ENCODE measurements at regions not wholly inside any gene's neighbourhood (a gene's known extent, or its start where the extent isn't known, plus 50 kb on each side); places are given as distances from the start of the nearest gene placed in this dataset.

DNA sequence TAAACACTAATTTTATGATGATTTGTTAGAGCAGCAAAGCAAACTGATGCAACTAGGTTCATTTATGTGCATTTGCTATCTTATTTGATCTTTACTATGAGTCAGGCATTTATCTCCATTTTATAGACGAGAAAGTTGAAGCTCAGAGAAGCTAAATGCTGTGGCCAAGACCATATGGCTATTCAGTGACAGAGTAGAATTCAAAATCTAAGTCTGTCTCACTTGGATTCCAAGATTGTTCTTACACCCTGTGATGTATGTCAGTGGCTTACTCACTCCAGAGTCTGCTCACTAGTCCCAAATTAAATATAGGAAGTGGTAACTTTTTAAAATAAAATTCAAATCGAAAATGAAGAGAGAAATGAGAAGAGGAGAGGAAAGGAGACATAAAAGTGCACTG, 114.0 kb upstream of the DDX18 start:
- TF ChIP-seq CHD1 (IDR thresholded peaks at IDR 0.05; ENCODE audit: low read depth, low read length), result no peak
- no peak for TF ChIP-seq HDAC2 (IDR thresholded peaks at IDR 0.05; ENCODE audit: borderline replicate concordance in 1 of 2, low read depth in 2 of 2, low read length in 2 of 2)
- no peak for TF ChIP-seq KDM1A (IDR thresholded peaks at IDR 0.05; ENCODE audit: borderline replicate concordance, low read length)
- no peak for TF ChIP-seq SIX5 (IDR thresholded peaks at IDR 0.05; ENCODE audit: low read depth, low read length)
- no peak for TF ChIP-seq SP4 (IDR thresholded peaks at IDR 0.05; ENCODE audit: low read length)
- no peak for TF ChIP-seq POLR2A (IDR thresholded peaks at IDR 0.05; ENCODE audit: control extremely low read depth in 1 of 2, low read depth in 2 of 2, low read length in 2 of 2)
- TF ChIP-seq, protein P1, sequence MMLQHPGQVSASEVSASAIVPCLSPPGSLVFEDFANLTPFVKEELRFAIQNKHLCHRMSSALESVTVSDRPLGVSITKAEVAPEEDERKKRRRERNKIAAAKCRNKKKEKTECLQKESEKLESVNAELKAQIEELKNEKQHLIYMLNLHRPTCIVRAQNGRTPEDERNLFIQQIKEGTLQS (IDR thresholded peaks at IDR 0.05; ENCODE audit: insufficient read depth, low read depth, low read length), result no peak
- no peak for TF ChIP-seq CHD2 (IDR thresholded peaks at IDR 0.05; ENCODE audit: low read length)
- TF ChIP-seq, protein P2, sequence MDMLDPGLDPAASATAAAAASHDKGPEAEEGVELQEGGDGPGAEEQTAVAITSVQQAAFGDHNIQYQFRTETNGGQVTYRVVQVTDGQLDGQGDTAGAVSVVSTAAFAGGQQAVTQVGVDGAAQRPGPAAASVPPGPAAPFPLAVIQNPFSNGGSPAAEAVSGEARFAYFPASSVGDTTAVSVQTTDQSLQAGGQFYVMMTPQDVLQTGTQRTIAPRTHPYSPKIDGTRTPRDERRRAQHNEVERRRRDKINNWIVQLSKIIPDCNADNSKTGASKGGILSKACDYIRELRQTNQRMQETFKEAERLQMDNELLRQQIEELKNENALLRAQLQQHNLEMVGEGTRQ (IDR thresholded peaks at IDR 0.05; ENCODE audit: low read length), result no peak

More for the DNA sequence above, 114.0 kb upstream of the DDX18 start:
- no peaks in the 10 kb centered on the region for H3K79me2 ChIP-seq (ENCODE audit: control insufficient read depth in 1 of 2, insufficient read depth in 2 of 2, low read length in 2 of 2)
- no peaks in the 10 kb centered on the region for H3K27me3 ChIP-seq (replicated peaks in 1 of 4; ENCODE audit: control insufficient read depth in 3 of 4, extremely low read depth in 1 of 4, insufficient read depth in 3 of 4, low read length in 3 of 4)
- no peak overlapping the region for H2BK15ac ChIP-seq (ENCODE audit: low read length)
- H3K36me3 ChIP-seq (ENCODE audit: control insufficient read depth in 2 of 4, insufficient read depth in 4 of 4, low read length in 3 of 4), result no peaks in the 10 kb centered on the region
- H2AK5ac ChIP-seq (ENCODE audit: low read depth, low read length), result no peak overlapping the region
- no peak overlapping the region for H4K5ac ChIP-seq (ENCODE audit: insufficient read length, low read depth, low read length)
- no peaks in the 10 kb centered on the region for H3K79me1 ChIP-seq (ENCODE audit: low read depth, low read length)
- POLR2A ChIA-PET (ENCODE audit: partially characterized antibody), result no interaction called here
- no peak for FAIRE-seq
- H2AFZ ChIP-seq (ENCODE audit: low read length), result no peak overlapping the region
- H2BK5ac ChIP-seq (ENCODE audit: low read depth, low read length), result no peak overlapping the region
- no peak overlapping the region for H3K4me2 ChIP-seq (ENCODE audit: insufficient read depth in 1 of 2, low read depth in 2 of 2, low read length in 2 of 2)
- no peak for DNase-seq (ENCODE audit: low read depth in 1 of 2, low spot score in 2 of 2)
- H3K14ac ChIP-seq (ENCODE audit: insufficient read length), result no peak overlapping the region
- H2BK120ac ChIP-seq (replicated peaks; ENCODE audit: low read depth, low read length), result no peak overlapping the region
- no peak overlapping the region for H3K9ac ChIP-seq (replicated peaks in 1 of 4; ENCODE audit: extremely low read depth in 1 of 4, low read depth in 3 of 4, low read length in 3 of 4)
- no peaks in the 10 kb centered on the region for H3K9me3 ChIP-seq (ENCODE audit: insufficient read depth in 2 of 2, low read depth in 1 of 2, low read length in 1 of 2)
- no peak overlapping the region for H3K27ac ChIP-seq (ENCODE audit: low read depth, low read length)
- no peak overlapping the region for H4K91ac ChIP-seq (replicated peaks; ENCODE audit: insufficient read length, low read length)
- WGBS, 2 experiments (ENCODE audit: extremely low coverage in 1 of 2, insufficient coverage in 1 of 2, insufficient read length in 1 of 2, insufficient replicate concordance in 2 of 2, low coverage in 1 of 2, low lambda C conversion rate in 2 of 2, missing lambda C conversion rate in 1 of 2), result 89% methylated on average over 2 of the region's 2 CpGs; no CpG with 5 or more reads in 1 of the 2 experiments
- H3K23me2 ChIP-seq (ENCODE audit: low read depth, low read length), result no peaks in the 10 kb centered on the region
- H3K4ac ChIP-seq (replicated peaks; ENCODE audit: insufficient read length, low read depth, low read length), result no peak overlapping the region
- no peak overlapping the region for H4K8ac ChIP-seq (ENCODE audit: extremely low read depth, insufficient read depth, low read length)
- no peak overlapping the region for H3K18ac ChIP-seq (ENCODE audit: extremely low read depth, low read length)
- H4K20me1 ChIP-seq (replicated peaks in 1 of 2; ENCODE audit: control insufficient read depth in 1 of 2, insufficient read depth in 2 of 2, low read length in 2 of 2), result no peaks in the 10 kb centered on the region
- CTCF ChIA-PET (ENCODE audit: partially characterized antibody), result no interaction called here
- H3K4me1 ChIP-seq (replicated peaks in 1 of 4; ENCODE audit: control insufficient read depth in 3 of 4, insufficient read depth in 4 of 4, low read length in 3 of 4), result no peaks in the 10 kb centered on the region
- no peak overlapping the region for H2BK20ac ChIP-seq (ENCODE audit: low read length)
- H3K23ac ChIP-seq (ENCODE audit: insufficient read length), result no peak overlapping the region
- H2BK12ac ChIP-seq (ENCODE audit: low read depth, low read length), result no peak overlapping the region
- no peak overlapping the region for H3K4me3 ChIP-seq (ENCODE audit: extremely low read depth in 1 of 4, insufficient read depth in 2 of 4, low read depth in 3 of 4, low read length in 4 of 4)
- H3K56ac ChIP-seq (replicated peaks; ENCODE audit: insufficient read length, low read depth, low read length), result no peak overlapping the region
